ENCODE measurements at regions not wholly inside any gene's neighbourhood (a gene's known extent, or its start where the extent isn't known, plus 50 kb on each side); places are given as distances from the start of the nearest gene placed in this dataset.

DNA sequence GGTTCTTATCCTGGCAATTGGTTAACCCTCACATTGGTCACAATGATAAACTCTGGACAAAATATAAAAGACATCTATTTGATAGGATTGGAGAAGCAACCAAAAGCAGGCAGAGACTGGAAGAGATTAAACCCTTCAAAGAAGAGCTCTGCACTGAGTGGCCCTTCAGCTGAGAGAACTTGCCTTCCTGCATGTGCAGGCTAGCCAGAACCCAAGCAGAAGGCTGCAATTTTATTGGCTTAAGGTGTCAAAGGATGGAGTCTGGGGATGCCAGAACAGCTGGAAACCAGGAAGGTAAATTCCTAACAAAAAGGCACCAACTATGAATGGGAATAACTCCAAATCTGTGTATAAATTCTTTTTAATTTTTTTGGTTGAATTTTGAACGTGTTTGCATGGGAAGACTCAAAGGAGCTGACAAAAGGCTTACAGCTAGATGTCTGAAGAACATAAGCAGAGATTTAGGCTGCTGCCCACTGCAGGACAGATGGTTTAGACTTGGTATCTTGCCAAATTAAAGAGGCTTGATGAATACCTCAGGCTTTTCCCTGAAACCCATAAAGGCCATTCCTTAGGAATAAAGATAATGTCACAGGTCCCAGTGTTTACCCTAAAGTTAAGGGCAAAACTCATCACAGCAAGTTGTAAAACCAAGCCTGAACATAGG is 66.3 kb downstream of the NR2F1 start:
- Histone ChIP-seq H3K4me2 (ENCODE audit: insufficient read depth, low read length) (no peak overlapping the region), H3K4me3 (ENCODE audit: low read depth in 1 of 2, low read length in 2 of 2) (no peak overlapping the region), H4K20me1 (ENCODE audit: insufficient read depth, low read length) (no peaks in the 10 kb centered on the region), H3K4me1 (ENCODE audit: insufficient read depth, low read length) (no peaks in the 10 kb centered on the region), H3K79me2 (ENCODE audit: insufficient read depth, low read length) (no peaks in the 10 kb centered on the region), H3K9ac (ENCODE audit: low read depth, low read length) (no peak overlapping the region), H2AFZ (ENCODE audit: low read depth, low read length) (no peak overlapping the region), H3K27ac (ENCODE audit: low read length) (no peak overlapping the region), H3K9me3 (ENCODE audit: insufficient read depth, low read length, severe bottlenecking) (no peaks in the 10 kb centered on the region), H3K36me3 (ENCODE audit: insufficient read depth, low read length) (no peaks in the 10 kb centered on the region), H3K27me3 (ENCODE audit: insufficient read depth, low read length, poor library complexity) (no peaks in the 10 kb centered on the region)
- TF ChIP-seq EZH2 (IDR thresholded peaks at IDR 0.05; ENCODE audit: borderline replicate concordance, low read depth, low read length, severe bottlenecking), result no peak
- TF ChIP-seq, protein P1, sequence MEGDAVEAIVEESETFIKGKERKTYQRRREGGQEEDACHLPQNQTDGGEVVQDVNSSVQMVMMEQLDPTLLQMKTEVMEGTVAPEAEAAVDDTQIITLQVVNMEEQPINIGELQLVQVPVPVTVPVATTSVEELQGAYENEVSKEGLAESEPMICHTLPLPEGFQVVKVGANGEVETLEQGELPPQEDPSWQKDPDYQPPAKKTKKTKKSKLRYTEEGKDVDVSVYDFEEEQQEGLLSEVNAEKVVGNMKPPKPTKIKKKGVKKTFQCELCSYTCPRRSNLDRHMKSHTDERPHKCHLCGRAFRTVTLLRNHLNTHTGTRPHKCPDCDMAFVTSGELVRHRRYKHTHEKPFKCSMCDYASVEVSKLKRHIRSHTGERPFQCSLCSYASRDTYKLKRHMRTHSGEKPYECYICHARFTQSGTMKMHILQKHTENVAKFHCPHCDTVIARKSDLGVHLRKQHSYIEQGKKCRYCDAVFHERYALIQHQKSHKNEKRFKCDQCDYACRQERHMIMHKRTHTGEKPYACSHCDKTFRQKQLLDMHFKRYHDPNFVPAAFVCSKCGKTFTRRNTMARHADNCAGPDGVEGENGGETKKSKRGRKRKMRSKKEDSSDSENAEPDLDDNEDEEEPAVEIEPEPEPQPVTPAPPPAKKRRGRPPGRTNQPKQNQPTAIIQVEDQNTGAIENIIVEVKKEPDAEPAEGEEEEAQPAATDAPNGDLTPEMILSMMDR (IDR thresholded peaks at IDR 0.05; ENCODE audit: borderline replicate concordance, extremely low read depth, low read length, poor library complexity, severe bottlenecking), result no peak
- ATAC-seq (ENCODE audit: insufficient read depth, low read depth), result no peak
- no peak for DNase-seq

DNA sequence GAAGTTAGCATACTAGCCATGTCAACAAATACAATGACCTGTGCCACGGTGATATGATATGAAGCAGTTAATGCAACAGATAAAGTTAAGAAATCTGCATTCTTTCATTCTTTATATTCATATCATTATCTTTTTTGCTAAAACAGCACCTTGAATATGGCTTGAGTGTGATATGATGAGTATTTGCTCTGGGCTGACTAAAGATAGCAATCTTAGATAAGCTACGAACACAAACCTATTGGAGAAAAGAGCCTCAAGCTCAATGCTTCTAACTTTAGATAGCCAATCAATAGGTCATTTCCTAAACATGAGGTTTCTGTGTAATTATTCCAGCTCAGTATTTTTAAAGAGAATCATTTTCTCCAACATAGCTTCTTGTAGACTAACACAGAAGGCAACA is 61.7 kb downstream of the NR2F1 start:
- Histone ChIP-seq H3K4me3 (ENCODE audit: low read depth in 1 of 2, low read length in 2 of 2) (no peak overlapping the region), H3K36me3 (ENCODE audit: insufficient read depth, low read length) (no peaks in the 10 kb centered on the region), H3K27me3 (ENCODE audit: insufficient read depth, low read length, poor library complexity) (no peaks in the 10 kb centered on the region), H3K79me2 (ENCODE audit: insufficient read depth, low read length) (no peaks in the 10 kb centered on the region), H3K27ac (ENCODE audit: low read length) (no peak overlapping the region), H3K9ac (ENCODE audit: low read depth, low read length) (no peak overlapping the region), H3K9me3 (ENCODE audit: insufficient read depth, low read length, severe bottlenecking) (no peaks in the 10 kb centered on the region), H2AFZ (ENCODE audit: low read depth, low read length) (no peak overlapping the region), H4K20me1 (ENCODE audit: insufficient read depth, low read length) (no peaks in the 10 kb centered on the region), H3K4me2 (ENCODE audit: insufficient read depth, low read length) (no peak overlapping the region), H3K4me1 (ENCODE audit: insufficient read depth, low read length) (no peaks in the 10 kb centered on the region)
- TF ChIP-seq, protein P1 (IDR thresholded peaks at IDR 0.05; ENCODE audit: borderline replicate concordance, extremely low read depth, low read length, poor library complexity, severe bottlenecking), result no peak
- TF ChIP-seq EZH2 (IDR thresholded peaks at IDR 0.05; ENCODE audit: borderline replicate concordance, low read depth, low read length, severe bottlenecking), result no peak
- ATAC-seq (ENCODE audit: insufficient read depth, low read depth) (no peak), DNase-seq (no peak)

Measured in DND-41 (cell line).